ENCODE measurements at regions not wholly inside any gene's neighbourhood (a gene's known extent, or its start where the extent isn't known, plus 50 kb on each side); places are given as distances from the start of the nearest gene placed in this dataset.

GRCh38 chr10:78550090-78550489, 516.4 kb downstream of the RPS24 start:
- DNase-seq, result no peak

GRCh38 chr10:78550716-78551115, 517.1 kb downstream of the RPS24 start:
- DNase-seq, result no peak

- DNase-seq, result no peak
These were observed 517.4 kb upstream of the ZMIZ1 start for GRCh38 chr10:78551184-78552005.

GRCh38 chr10:78552261-78552811, 516.4 kb upstream of the ZMIZ1 start:
- no peak for DNase-seq

GRCh38 chr10:78553792-78554191, 515.0 kb upstream of the ZMIZ1 start:
- no peak for DNase-seq

- DNase-seq, result no peak
These were observed 513.6 kb upstream of the ZMIZ1 start for GRCh38 chr10:78555128-78555527.

- no peak for DNase-seq
These were observed 511.9 kb upstream of the ZMIZ1 start for GRCh38 chr10:78556705-78557432.

GRCh38 chr10:78557433-78557925, 511.3 kb upstream of the ZMIZ1 start:
- DNase-seq, result no peak

GRCh38 chr10:78559661-78560340, 509.0 kb upstream of the ZMIZ1 start:
- no peak for DNase-seq

GRCh38 chr10:78560341-78560688, 508.5 kb upstream of the ZMIZ1 start:
- no peak for DNase-seq

GRCh38 chr10:78563314-78563713, 505.5 kb upstream of the ZMIZ1 start:
- no peak for DNase-seq

- no peak for DNase-seq
These were observed 502.9 kb upstream of the ZMIZ1 start for GRCh38 chr10:78565841-78566240.

- DNase-seq, result no peak
These were observed 502.3 kb upstream of the ZMIZ1 start for GRCh38 chr10:78566284-78567111.

- DNase-seq, result no peak
These were observed 500.9 kb upstream of the ZMIZ1 start for GRCh38 chr10:78567680-78568455.

- no peak for DNase-seq
These were observed 500.1 kb upstream of the ZMIZ1 start for GRCh38 chr10:78568620-78569019.

GRCh38 chr10:78570633-78571235, 498.0 kb upstream of the ZMIZ1 start:
- DNase-seq, result no peak

- no peak for DNase-seq
These were observed 497.5 kb upstream of the ZMIZ1 start for GRCh38 chr10:78571286-78571685.

GRCh38 chr10:78571891-78572290, 496.9 kb upstream of the ZMIZ1 start:
- DNase-seq, result no peak

- no peak for DNase-seq
These were observed 496.2 kb upstream of the ZMIZ1 start for GRCh38 chr10:78572565-78572964.

- no peak for DNase-seq
These were observed 494.2 kb upstream of the ZMIZ1 start for GRCh38 chr10:78574547-78574946.

- no peak for DNase-seq
These were observed 493.4 kb upstream of the ZMIZ1 start for GRCh38 chr10:78575400-78575799.
